Muscle of leg (tissue), 3 donors: ENCODE measurements at regions not wholly inside any gene's neighbourhood (a gene's known extent, or its start where the extent isn't known, plus 50 kb on each side); places are given as distances from the start of the nearest gene placed in this dataset.
"Not testable (repeated sequence)": the region's sequence is repeated elsewhere in the genome, so short reads cannot be mapped to it uniquely, and the experiment has no call there.

ENCODE experiments used
- DNase-seq: peaks from one replicate; pipeline ENCODE4 v3.0.0; 2013
- H3K27ac ChIP-seq: one replicate; pipeline ENCODE4 v1.5.1; 2013; ENCODE audit warnings: mild to moderate bottlenecking, low read length, control low read depth
- H3K27me3 ChIP-seq: one replicate; pipeline ENCODE4 v1.6.1; 2013; ENCODE audit warnings: low read length; ENCODE audit not compliant: control insufficient read depth, insufficient read depth
- H3K36me3 ChIP-seq: one replicate; pipeline ENCODE4 v1.6.1; 2013; ENCODE audit warnings: low read length; ENCODE audit not compliant: control insufficient read depth, insufficient read depth
- H3K4me1 ChIP-seq: one replicate; pipeline ENCODE4 v1.6.1; 2013; ENCODE audit warnings: low read length; ENCODE audit not compliant: control insufficient read depth, insufficient read depth
- H3K4me3 ChIP-seq: one replicate; pipeline ENCODE4 v1.5.1; 2013; ENCODE audit warnings: low read length, control low read depth
- H3K9me3 ChIP-seq: replicated peaks from 2 replicates; pipeline ENCODE4 v1.6.1; 2013; ENCODE audit warnings: low read depth, low read length; ENCODE audit not compliant: control insufficient read depth
- WGBS: methylation state at CpG from one replicate; pipeline ENCODE4 v1.1.5; 2013; ENCODE audit warnings: missing lambda C conversion rate; ENCODE audit not compliant: insufficient coverage; 5-methylcytosine and 5-hydroxymethylcytosine counted together

GRCh38 chr9:30628915-30629567, 1755.4 kb upstream of the ACO1 start:
- H3K9me3 ChIP-seq, result no peaks in the 10 kb centered on the region
- H3K4me1 ChIP-seq, result no peaks in the 10 kb centered on the region
- DNase-seq, result no peak
- no peak overlapping the region for H3K27ac ChIP-seq
- WGBS, result 67% methylated on average over 1 of the region's 2 CpGs
- no peak overlapping the region for H3K4me3 ChIP-seq
- no peaks in the 10 kb centered on the region for H3K27me3 ChIP-seq
- no peaks in the 10 kb centered on the region for H3K36me3 ChIP-seq

GRCh38 chr9:30630459-30630858, 1754.0 kb upstream of the ACO1 start:
- Histone ChIP-seq H3K4me3 (no peak overlapping the region), H3K36me3 (no peaks in the 10 kb centered on the region), H3K4me1 (no peaks in the 10 kb centered on the region), H3K27ac (no peak overlapping the region), H3K9me3 (no peaks in the 10 kb centered on the region), H3K27me3 (no peaks in the 10 kb centered on the region)
- DNase-seq, result no peak

- H3K4me1 ChIP-seq, H3K27me3 ChIP-seq, DNase-seq, H3K27ac ChIP-seq, H3K4me3 ChIP-seq, H3K9me3 ChIP-seq, H3K36me3 ChIP-seq: not testable (repeated sequence)
- 92% methylated on average over 6 of the region's 6 CpGs for WGBS
These were observed 1737.8 kb upstream of the ACO1 start for GRCh38 chr9:30646639-30647038.

DNA sequence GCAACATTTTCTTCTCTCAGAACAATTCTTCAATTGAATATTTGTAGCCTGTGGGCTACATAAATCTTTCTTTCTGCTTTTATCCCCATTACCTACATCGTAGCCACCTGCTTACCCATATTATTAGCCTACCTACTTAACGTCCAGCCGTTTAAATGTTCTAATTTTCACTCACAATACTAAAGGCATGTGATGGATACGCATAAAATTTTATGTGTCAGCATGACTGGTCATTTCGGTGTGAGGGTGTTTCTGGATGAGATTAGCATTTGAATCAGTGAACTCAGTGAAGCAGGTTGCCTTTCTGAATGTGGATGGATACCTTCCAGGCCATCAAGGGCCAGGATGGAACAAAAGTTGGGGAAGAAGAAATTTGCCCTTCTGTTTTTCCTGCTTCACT, 1722.5 kb upstream of the ACO1 start:
- DNase-seq, result no peak
- no CpG with 5 or more reads among the region's 5 CpGs for WGBS
- H3K27ac ChIP-seq, result no peak overlapping the region

DNA sequence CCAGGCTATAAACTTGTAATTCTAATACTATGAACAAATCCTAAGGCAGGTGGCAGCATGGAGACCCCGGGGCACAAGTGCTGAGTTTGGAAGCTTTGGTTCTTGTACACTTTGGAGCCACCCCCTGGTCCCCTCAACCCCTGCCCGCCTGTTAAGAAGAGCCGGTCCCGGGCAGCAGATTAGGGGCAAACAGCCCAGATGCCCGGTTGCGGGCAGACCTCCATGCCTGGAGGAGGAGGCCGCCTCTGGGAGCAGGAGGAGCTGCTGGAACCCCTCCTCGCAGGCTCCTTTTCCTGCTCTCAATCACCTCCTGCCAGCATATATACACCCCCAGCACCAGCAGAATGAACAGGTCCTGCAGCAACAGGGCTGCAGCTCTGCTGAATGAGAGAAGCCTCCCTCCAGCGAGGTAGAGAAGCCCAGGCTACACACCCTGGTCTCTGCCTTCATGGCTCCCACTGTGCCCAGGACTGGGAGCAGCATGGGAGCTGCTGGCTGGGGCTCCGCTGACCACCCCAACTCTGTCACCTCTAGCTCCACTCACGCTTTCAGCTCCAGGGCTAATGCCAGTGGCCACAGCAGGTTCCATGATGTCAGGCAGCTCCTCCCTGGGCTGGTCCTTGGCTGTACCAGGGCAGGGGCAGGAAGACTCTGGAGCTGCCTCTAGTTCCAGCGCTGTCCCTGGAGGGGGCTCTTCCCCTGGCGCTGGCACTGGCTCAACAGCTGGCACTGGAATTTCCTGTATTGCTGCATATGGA, 1713.5 kb upstream of the ACO1 start:
- no peaks in the 10 kb centered on the region for H3K9me3 ChIP-seq
- H3K4me3 ChIP-seq, result no peak overlapping the region
- no peak for DNase-seq
- H3K36me3 ChIP-seq, result no peaks in the 10 kb centered on the region
- H3K4me1 ChIP-seq, result no peaks in the 10 kb centered on the region
- H3K27ac ChIP-seq, result no peak overlapping the region
- 92% methylated on average over 9 of the region's 13 CpGs for WGBS
- H3K27me3 ChIP-seq, result no peaks in the 10 kb centered on the region

More for the DNA sequence above, 1722.5 kb upstream of the ACO1 start:
- no peaks in the 10 kb centered on the region for H3K9me3 ChIP-seq
- H3K36me3 ChIP-seq, result no peaks in the 10 kb centered on the region
- no peak overlapping the region for H3K4me3 ChIP-seq
- H3K4me1 ChIP-seq, result no peaks in the 10 kb centered on the region
- H3K27me3 ChIP-seq, result no peaks in the 10 kb centered on the region

DNA sequence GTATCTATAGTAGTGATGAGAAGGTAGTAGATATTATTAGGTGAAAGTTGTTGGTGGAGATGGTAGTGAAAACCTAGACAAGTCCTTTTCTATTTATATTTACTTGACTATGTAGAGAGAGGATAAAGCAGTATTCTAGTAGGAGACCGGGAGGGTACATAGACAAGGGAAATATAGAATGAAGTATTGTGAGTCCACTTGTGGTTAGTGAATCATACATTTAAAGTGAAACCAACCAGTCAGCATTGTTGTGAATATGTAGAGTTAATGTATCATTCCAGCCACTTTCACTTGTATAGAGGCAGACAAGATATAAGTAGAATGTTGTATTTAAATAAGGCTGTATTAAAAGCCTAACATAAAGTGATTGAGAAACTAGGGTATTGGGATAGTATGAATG, 1711.3 kb upstream of the ACO1 start:
- no peak overlapping the region for H3K27ac ChIP-seq
- no CpG with 5 or more reads among the region's 1 CpG for WGBS
- DNase-seq, result no peak
- H3K4me3 ChIP-seq, result no peak overlapping the region
- H3K4me1 ChIP-seq, result no peaks in the 10 kb centered on the region
- H3K36me3 ChIP-seq, result no peaks in the 10 kb centered on the region
- no peaks in the 10 kb centered on the region for H3K27me3 ChIP-seq
- no peaks in the 10 kb centered on the region for H3K9me3 ChIP-seq

GRCh38 chr9:30676651-30677050, 1707.8 kb upstream of the ACO1 start:
- no peak for DNase-seq
- Histone ChIP-seq H3K4me3 (no peak overlapping the region), H3K36me3 (no peaks in the 10 kb centered on the region), H3K9me3 (no peaks in the 10 kb centered on the region), H3K27ac (no peak overlapping the region), H3K27me3 (no peaks in the 10 kb centered on the region), H3K4me1 (no peaks in the 10 kb centered on the region)
- no CpG with 5 or more reads among the region's 1 CpG for WGBS

DNA sequence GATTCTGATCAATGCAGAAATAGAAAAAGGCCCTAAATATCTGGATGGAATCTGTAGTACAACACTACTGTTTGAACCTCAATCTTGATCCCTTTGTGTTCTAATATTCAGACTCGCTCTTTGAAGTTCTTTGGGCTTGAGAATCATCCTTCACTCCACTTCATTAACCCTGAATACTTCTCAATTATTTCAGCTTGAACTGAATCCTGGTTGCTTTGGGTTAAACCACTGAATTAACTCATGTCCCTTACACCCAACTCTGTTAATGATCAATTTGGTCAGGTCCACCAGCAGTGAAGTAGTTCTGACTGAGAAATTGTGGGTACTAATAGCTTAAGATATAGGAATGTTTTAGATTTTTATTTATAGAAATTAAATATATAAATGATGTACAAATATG, 1707.2 kb upstream of the ACO1 start:
- H3K9me3 ChIP-seq, result no peaks in the 10 kb centered on the region
- H3K4me1 ChIP-seq, result no peaks in the 10 kb centered on the region

GRCh38 chr9:30688801-30689200, 1695.6 kb upstream of the ACO1 start:
- WGBS, result 96% methylated on average over 13 of the region's 14 CpGs
- Histone ChIP-seq H3K36me3 (no peaks in the 10 kb centered on the region), H3K27me3 (no peaks in the 10 kb centered on the region), H3K4me1 (no peaks in the 10 kb centered on the region), H3K27ac (no peak overlapping the region), H3K4me3 (no peak overlapping the region), H3K9me3 (no peaks in the 10 kb centered on the region)
- DNase-seq, result no peak

More for the DNA sequence above, 1707.2 kb upstream of the ACO1 start:
- 89% methylated on average over 1 of the region's 1 CpG for WGBS
- Histone ChIP-seq H3K27ac (no peak overlapping the region), H3K4me3 (no peak overlapping the region), H3K27me3 (no peaks in the 10 kb centered on the region), H3K36me3 (no peaks in the 10 kb centered on the region)
- DNase-seq, result no peak

DNA sequence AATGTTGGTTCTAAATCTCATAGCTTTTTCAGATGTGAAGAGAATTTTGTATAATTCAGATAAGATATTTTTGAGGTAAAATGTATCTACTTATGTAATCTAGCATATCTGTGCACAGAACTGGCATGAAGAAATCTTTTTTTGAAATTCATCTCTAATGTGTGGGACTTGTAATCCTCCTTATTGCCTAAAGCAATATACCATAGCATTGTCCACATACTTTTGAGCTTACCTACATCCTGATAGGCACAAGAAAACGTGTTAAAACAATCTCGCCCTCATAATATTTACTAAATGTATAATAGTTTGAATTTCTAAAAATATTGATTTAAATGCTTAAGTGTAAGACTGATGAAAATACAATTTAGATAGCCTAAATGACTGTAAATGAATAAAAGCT, 1686.5 kb upstream of the ACO1 start:
- no peaks in the 10 kb centered on the region for H3K27me3 ChIP-seq
- no peaks in the 10 kb centered on the region for H3K9me3 ChIP-seq
- no peak overlapping the region for H3K4me3 ChIP-seq
- H3K36me3 ChIP-seq, result no peaks in the 10 kb centered on the region
- DNase-seq, result no peak
- H3K4me1 ChIP-seq, result no peaks in the 10 kb centered on the region
- no CpG with 5 or more reads among the region's 2 CpGs for WGBS
- no peak overlapping the region for H3K27ac ChIP-seq
